AG10803 (cell line): ENCODE measurements at regions not wholly inside any gene's neighbourhood (a gene's known extent, or its start where the extent isn't known, plus 50 kb on each side); places are given as distances from the start of the nearest gene placed in this dataset.

Experiments
- DNase-seq: peaks from one replicate; pipeline ENCODE4 v3.0.0; 2010; ENCODE audit warnings: low read depth
- H3K4me3 ChIP-seq: 2 replicates; pipeline ENCODE4 v1.5.1; 2011; ENCODE audit warnings: mild to moderate bottlenecking, low read length, control low read depth
- TF ChIP-seq, protein P1 (sequence below): conservative IDR thresholded peaks from 2 replicates; pipeline ENCODE4 v1.5.1; 2011; ENCODE audit warnings: mild to moderate bottlenecking, low read length, control low read depth, inconsistent platforms

DNA sequence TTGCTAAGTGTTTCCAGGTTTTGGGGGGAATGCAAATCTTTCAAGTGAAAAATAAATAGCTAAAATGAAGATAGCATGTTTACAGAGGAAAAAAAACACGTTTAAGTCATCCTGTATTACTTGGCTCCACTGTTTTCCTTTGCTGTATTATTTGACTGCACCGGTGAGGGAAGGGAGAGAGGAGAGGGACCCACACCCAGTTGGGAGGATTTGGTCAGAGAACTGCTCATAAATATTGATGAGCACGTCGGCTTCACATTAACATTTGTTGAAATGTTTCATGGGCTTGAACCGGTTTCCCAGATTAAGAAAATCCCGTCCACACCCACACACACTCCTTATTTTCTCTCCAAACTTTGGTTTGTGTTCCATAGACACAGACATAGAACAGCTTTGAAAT is 493.8 kb upstream of the MGMT start:
- DNase-seq, result no peak
- no peak overlapping the region for H3K4me3 ChIP-seq
- TF ChIP-seq, protein P1, sequence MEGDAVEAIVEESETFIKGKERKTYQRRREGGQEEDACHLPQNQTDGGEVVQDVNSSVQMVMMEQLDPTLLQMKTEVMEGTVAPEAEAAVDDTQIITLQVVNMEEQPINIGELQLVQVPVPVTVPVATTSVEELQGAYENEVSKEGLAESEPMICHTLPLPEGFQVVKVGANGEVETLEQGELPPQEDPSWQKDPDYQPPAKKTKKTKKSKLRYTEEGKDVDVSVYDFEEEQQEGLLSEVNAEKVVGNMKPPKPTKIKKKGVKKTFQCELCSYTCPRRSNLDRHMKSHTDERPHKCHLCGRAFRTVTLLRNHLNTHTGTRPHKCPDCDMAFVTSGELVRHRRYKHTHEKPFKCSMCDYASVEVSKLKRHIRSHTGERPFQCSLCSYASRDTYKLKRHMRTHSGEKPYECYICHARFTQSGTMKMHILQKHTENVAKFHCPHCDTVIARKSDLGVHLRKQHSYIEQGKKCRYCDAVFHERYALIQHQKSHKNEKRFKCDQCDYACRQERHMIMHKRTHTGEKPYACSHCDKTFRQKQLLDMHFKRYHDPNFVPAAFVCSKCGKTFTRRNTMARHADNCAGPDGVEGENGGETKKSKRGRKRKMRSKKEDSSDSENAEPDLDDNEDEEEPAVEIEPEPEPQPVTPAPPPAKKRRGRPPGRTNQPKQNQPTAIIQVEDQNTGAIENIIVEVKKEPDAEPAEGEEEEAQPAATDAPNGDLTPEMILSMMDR, result no peak

DNA sequence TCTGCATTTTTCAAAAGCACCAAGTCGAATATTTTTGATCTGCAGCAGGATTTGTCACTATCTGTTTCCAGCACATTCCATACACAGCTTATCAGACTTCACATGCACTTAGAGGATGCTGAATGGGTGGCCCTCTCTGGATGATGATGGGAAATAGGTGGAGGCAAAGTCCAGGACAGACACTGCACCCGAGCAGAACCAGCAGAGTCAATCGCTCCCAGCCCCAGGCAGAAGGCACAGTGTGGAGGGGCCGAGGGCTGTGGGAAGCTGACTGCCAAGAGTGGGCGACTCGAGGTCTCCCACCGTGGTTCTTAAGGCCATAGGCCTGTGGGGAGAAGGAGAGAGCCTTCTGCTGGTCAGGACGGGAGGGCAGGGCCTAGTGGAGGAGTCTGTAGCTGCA is 490.2 kb upstream of the MGMT start:
- H3K4me3 ChIP-seq, result no peak overlapping the region
- no peak for DNase-seq
- TF ChIP-seq, protein P1, result no peak

DNA sequence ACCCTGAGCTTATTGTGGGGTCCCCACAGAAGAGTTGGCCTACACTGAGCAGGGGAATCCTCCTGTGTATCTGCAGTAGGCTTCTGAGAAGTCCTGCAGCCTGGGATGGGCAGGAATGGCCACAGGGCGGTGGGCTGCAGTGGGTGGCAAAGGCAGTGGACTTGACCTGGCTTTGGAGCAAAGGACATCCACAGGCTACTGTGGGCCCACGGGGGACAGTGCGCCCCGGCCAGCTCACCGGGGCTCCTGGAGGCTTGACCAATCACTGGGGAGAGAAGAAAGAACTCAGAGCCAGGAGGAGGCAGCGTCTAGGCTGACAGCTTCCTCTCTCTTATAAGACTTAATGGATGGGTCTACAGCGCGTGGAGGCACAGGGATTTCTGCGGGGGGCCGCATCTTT is 488.8 kb upstream of the MGMT start:
- DNase-seq, result no peak
- no peak overlapping the region for H3K4me3 ChIP-seq
- TF ChIP-seq, protein P1, result no peak

DNA sequence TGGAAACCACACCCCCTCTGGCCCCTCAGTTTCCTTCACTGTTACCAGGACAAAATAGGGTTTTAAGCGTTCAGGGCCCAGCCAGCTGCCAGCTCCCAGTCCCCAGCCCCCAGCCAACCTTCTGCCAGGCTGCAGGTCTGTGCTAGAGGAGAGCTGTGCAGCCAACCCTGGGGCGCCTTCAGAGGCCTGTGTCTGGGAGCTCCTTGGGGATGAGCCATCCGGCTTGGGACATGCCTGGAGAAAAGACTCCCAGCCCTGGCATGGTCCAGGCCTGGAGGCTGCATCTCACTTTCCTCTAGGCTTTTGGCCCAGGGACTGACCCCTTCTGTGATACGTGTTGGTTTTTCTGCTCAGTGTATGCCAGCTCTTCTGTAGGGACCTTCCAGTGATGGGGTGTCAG is 487.6 kb upstream of the MGMT start:
- TF ChIP-seq, protein P1, result no peak
- DNase-seq, result no peak
- no peak overlapping the region for H3K4me3 ChIP-seq

DNA sequence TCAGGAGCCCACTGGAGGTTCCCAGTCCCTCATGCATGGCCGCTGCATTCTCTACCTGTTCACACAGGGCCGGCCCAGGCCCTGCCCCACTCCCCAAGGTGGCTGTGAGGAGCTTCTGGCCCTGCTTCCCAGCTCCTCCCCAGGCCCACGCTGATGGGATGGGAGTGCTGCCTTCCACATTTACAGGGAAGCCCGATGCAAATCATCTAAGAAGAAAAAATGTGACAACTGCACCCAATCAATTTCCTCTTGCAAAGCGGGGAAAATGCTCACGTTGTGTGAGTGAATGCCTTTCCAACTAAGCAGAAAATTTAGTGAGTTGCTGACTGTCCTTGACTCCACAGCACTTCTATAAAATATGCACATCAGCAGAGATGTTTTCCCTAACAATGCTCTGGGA is 485.8 kb upstream of the MGMT start:
- H3K4me3 ChIP-seq, result no peak overlapping the region
- DNase-seq, result no peak
- TF ChIP-seq, protein P1, result no peak

DNA sequence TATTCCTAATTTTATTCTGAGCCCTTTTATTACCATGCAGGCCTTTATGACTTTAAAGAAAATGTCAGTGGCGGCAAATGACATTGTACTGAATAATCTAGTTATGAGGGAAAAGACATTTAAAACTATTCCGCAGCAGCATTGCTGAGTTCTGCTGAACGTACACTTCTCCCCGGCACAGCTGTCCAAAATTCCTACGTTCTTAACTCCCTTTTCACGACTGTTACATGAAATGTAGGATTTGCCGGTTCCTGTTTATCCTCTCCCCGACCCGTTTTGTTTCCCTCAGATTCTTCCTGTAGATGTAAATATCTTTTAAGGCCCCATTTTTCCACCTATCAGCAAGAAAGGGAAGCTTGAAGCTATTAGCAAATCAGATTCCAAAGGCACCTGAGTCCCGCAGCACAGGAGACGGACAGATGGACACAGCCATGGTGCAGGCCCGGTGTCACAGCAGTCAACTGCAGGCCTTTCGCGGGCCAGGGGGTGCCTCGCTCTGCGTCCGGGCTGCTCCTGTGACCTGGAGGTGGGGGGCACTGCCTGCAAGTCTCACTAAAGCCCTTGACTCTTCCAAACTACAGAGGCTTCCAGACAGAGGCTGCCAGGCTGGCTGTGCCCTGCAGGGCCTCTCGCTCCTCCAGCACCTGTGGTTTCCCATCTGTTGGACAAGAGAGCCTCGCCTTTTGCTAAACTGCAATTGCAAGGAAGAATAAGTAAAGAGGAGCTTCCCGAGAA is 485.0 kb upstream of the MGMT start:
- no peak overlapping the region for H3K4me3 ChIP-seq

DNA sequence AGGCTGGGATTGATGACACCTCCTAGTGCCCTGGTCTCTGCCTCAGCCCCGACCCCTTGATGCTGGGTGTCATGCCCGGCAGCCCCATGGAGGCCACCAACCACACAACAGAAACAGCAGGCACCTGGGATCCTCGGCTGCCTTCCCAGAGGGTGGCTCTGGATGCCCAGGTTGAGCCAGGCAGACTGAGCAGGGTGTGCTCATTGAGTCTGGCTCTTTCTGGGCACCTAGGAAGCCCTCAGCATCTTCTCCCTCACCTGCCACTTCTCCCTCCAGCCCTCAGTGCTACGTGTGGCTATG is 484.5 kb upstream of the MGMT start:
- TF ChIP-seq, protein P1, result no peak
- no peak overlapping the region for H3K4me3 ChIP-seq
- DNase-seq, result no peak

More for the DNA sequence above, 485.0 kb upstream of the MGMT start:
- no peak for DNase-seq
- TF ChIP-seq, protein P1, result no peak
